ENCODE measurements at regions not wholly inside any gene's neighbourhood (a gene's known extent, or its start where the extent isn't known, plus 50 kb on each side); places are given as distances from the start of the nearest gene placed in this dataset.
"Not testable (repeated sequence)": the region's sequence is repeated elsewhere in the genome, so short reads cannot be mapped to it uniquely, and the experiment has no call there.

- no peak for DNase-seq (ENCODE audit: low read depth)
Observed at GRCh38 chr12:93208011-93208410, 169.7 kb upstream of the NUDT4 start.

- DNase-seq (ENCODE audit: low read depth): no peak
Observed at GRCh38 chr12:93214523-93215289, 163.0 kb upstream of the NUDT4 start.

- no peak for DNase-seq (ENCODE audit: low read depth)
Observed at GRCh38 chr12:93215290-93215678, 162.4 kb upstream of the NUDT4 start.

DNA sequence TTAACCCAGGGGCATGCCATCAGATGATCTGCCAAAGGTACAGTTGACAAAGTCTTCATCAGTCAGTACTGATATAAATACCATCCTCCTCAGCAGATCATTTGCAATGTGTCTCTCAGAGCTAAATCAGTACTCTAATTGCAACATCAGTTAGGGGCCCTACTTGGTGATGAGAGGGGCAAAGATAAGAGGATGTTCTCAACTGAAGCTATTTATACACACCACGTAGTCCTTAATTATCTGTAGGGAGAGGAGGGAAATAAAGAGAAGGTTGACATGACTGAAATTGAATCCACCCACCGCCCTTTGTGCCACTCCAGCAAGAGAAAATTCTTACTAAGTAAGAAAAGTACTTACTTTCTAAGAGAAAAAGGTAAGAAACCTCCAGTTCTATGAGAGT, 157.8 kb upstream of the NUDT4 start:
- no peak for DNase-seq (ENCODE audit: low read depth)

DNA sequence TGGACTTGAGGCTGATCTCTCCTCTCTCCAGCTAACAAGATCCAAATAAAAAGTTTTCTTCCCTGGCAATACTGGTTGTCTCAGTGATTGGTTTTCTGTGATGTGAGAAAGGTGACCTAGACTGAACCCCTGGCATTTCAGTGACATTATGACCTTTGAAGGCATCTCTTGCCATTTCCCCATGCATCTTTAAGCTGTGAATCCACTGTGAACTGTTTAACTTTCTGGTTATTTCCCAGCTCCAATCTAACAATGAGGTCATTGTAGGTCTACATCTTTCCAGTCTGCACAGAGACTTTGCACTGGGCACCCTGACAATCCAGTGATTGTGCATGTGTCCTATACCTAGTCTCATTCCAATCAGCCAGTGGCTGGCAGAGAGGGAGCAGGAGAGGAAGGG, 155.9 kb upstream of the NUDT4 start:
- no peak for DNase-seq (ENCODE audit: low read depth)

GRCh38 chr12:93223440-93224426, 154.0 kb upstream of the NUDT4 start:
- no peak for DNase-seq (ENCODE audit: low read depth)

DNA sequence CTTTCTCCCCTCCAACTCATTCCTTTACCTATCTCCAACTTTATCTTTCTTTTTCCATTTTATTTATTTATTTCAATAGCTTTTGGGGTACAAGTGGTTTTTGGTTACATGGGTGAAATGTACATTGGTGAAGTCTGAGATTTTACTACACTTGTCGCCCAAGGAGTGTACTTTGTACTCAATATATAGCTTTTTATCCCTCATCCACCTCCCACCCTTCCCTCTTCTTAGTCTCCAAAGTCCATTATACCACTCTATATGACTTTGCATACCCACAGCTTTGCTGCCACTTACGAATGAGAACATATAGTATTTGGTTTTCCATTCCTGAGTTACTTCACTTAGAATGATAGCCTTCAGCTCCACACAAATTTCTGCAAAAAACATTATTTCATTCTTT, 152.6 kb upstream of the NUDT4 start:
- no peak for DNase-seq (ENCODE audit: low read depth)

- no peak for DNase-seq (ENCODE audit: low read depth)
Observed at GRCh38 chr12:93226361-93226760, 151.4 kb upstream of the NUDT4 start.

DNA sequence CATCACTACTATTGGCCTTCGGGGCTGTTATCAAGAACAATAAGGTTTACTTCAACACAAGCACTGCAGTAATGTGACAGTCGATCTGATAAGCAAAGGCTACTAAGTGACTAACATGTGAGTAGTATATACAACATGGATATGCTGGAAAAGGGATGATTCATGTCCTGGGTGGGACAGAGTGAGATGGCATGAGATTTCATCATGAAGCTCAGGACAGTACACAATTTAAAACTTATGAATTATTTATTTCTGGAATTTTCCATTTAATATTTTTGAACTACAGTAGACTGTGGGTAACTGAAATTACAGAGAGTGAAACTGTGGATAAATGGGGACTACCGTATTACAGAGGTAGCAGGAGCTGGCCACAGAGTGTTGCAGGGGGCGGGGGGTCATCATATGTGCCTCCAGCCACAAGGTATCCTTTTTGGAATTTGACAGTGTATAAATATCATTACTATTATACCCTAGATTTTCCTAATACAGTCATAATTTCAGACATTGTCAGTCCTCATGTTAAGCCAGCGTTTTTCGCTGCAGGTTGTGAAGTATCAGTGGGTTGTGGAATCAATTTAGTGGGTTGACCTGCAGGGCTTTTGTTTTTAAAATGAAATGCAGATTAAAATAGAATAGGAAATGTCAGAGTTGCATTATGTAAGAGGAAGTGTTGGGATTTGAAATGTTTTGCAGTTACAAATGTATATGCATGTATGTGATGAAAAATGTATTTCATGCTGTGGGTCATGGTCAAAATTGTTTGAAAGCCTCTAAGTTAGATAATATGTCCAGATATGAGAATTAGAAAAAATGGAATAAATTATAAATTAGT, 148.0 kb upstream of the NUDT4 start:
- DNase-seq (ENCODE audit: low read depth): peak; percentile 90

- no peak for DNase-seq (ENCODE audit: low read depth)
Observed at GRCh38 chr12:93230326-93230720, 147.4 kb upstream of the NUDT4 start.

DNA sequence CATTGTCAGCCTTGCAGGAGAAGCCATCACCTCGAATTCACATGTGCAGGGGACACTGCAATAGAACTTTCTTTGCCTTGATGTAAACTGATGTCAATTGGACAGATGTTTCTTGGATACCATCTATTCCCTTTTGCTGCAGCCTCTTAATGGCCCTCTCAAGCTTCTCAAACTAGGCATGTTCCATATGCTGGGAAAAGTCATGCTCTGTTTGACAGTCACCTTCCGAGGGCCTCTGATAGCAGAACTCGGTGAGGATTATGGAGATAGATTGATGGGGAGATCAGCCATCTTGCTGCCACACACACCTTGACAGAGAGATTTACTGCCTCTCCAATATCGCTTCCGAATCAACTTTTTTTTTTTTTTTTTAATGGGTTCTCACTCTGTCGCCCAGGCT, 145.8 kb upstream of the NUDT4 start:
- DNase-seq (ENCODE audit: low read depth): no peak

DNA sequence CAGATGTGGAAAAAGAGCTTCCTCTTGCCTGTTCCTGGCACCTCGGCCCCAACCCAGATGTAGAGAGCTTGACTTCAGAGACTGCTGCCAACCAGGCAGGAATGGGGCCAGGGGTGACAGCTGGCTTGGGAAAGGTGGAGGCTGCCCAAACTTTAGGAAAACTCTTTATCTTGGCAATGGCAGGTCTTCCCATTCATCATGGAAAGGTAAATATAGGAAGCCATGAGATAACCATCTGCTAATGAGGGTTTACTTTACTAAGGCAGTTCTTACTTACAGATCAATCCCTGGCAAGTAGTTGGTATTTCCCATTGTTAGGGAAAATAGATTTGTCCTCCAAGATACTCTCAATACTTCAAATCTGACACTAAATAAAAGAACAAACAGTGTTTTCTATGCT, 143.1 kb upstream of the NUDT4 start:
- DNase-seq (ENCODE audit: low read depth): no peak

GRCh38 chr12:93235881-93236280, 141.8 kb upstream of the NUDT4 start:
- DNase-seq (ENCODE audit: low read depth): no peak

DNA sequence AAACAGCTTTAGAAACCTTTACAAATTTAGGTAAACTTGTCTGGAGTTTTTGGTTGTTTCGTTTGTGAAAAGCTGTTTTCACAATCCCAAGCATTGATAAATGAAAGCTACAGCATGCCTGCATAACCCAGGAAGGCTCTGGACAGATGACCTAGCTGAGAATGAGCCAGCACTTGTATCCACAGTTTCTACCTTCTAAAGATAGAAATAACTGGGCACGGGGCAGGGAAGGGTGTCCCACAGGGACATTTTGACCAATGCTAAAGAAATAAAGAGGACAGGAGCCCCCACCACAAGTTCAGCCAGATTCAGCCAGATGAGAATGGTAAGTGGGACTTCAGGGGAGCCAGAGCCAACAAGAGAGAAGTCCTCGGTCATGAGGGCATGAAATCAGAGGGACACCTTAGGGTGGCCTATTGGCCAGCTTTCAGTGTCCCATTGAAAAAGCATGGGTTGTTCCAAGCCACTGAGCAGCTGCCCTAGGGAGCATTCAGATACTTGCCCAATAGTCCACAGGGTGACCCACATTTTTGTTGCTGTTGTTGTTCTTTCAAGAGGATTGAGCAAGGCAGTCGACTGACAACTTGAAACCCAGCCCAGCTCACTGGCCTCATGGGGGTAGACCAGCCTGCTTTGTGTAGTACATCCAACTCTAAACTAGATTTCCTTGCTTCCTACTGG, 140.3 kb upstream of the NUDT4 start:
- peak; percentile 66 for DNase-seq (ENCODE audit: low read depth)

DNA sequence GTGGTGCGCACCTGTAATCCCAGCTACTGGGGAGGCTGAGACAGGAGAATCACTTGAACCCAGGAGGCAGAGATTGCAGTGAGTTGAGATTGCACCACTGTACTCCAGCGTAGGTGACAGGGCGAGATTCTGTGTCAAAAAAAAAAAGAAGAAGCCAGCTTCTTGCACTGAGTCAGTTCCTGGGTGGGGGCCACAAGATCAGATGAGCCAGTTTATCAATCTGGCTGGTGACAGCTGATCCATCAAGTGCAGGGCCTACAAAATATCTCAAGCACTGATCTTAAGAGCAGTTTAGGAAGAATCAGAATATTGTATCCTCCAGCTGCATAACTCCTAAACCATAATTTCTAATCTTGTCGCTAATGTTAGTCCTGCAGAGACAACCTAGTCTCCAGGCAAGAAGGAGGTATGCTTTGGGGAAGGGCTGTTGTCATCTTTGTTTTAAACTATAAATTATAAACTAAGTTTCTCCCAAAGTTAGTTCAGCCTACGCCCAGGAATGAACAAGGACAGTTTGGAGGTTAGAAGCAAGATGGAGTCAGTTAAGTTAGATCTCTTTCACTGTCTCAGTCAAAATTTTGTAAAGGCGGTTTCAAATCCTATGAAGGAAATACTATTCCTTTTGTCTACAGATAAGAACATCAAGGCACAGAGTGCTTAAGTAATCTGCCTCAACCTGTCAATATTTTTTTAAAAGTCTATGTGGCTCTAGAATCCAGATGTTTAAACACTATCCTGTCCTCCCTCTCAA, 139.0 kb upstream of the NUDT4 start:
- DNase-seq (ENCODE audit: low read depth): not testable (repeated sequence)

GRCh38 chr12:93239789-93240188, 137.9 kb upstream of the NUDT4 start:
- DNase-seq (ENCODE audit: low read depth): not testable (repeated sequence)

- no peak for DNase-seq (ENCODE audit: low read depth)
Observed at GRCh38 chr12:93242154-93242972, 135.4 kb upstream of the NUDT4 start.

DNA sequence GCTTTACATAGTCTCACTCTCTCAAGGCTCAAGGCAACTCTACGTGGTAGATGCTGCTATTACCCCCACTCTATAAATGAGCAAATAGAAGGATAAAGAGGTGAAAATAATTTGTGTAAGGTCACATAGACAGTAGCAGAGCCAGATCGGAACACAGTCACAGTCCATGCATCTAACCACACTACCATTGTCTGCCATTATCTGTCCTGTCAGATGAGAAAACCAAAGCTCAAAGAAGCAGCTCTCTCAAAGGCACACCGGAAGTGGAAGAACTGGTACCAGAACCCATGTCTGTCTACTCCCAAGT, 134.4 kb upstream of the NUDT4 start:
- DNase-seq (ENCODE audit: low read depth): no peak

GRCh38 chr12:93243689-93244513, 133.8 kb upstream of the NUDT4 start:
- peak; percentile 61 for DNase-seq (ENCODE audit: low read depth)

Measured in fibroblast of the conjunctiva (primary cell).